MM.1S (cell line): ENCODE measurements at regions not wholly inside any gene's neighbourhood (a gene's known extent, or its start where the extent isn't known, plus 50 kb on each side); places are given as distances from the start of the nearest gene placed in this dataset.

ENCODE experiments used
- EZH2 ChIP-seq: fragments of 300-600 bp; sonication (generic); optimal IDR thresholded peaks from 2 replicates; pipeline ENCODE3; 2017; ENCODE audit warnings: low read depth, mild to moderate bottlenecking, antibody characterized with exemption, low read length, mixed read lengths
- EZH2phosphoT487 ChIP-seq: fragments of 300-600 bp; sonication (generic); IDR thresholded peaks from 2 replicates; pipeline ENCODE4 v1.6.1; 2018; ENCODE audit warnings: antibody characterized with exemption, low read length
- TF ChIP-seq, protein P1 (sequence below): fragments of 300-600 bp; sonication (generic); IDR thresholded peaks from 2 replicates; pipeline ENCODE4 v1.5.1; 2016; ENCODE audit warnings: antibody characterized with exemption, low read length, mixed read lengths

DNA sequence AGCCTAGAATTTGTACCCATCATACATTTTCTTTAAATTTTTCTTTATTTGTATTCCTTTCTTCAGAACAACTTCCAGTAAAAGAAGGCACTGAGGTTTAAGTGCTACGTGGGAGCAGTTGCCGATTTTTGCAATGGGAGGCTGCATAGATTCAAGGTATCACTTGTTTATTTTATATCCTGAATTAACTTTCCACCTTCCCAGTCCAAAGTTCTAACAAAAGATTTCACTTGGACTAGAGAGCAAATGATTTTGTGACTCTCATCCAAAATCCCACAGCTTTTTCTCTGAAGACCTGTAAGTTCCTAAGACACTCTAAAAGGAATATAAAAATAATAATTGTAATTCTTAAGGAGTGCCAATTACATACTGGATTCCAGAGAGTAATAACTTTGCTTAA, 139.1 kb upstream of the SPRY4 start:
- TF ChIP-seq, protein P1, sequence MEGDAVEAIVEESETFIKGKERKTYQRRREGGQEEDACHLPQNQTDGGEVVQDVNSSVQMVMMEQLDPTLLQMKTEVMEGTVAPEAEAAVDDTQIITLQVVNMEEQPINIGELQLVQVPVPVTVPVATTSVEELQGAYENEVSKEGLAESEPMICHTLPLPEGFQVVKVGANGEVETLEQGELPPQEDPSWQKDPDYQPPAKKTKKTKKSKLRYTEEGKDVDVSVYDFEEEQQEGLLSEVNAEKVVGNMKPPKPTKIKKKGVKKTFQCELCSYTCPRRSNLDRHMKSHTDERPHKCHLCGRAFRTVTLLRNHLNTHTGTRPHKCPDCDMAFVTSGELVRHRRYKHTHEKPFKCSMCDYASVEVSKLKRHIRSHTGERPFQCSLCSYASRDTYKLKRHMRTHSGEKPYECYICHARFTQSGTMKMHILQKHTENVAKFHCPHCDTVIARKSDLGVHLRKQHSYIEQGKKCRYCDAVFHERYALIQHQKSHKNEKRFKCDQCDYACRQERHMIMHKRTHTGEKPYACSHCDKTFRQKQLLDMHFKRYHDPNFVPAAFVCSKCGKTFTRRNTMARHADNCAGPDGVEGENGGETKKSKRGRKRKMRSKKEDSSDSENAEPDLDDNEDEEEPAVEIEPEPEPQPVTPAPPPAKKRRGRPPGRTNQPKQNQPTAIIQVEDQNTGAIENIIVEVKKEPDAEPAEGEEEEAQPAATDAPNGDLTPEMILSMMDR: no peak
- TF ChIP-seq EZH2 (no peak), EZH2phosphoT487 (no peak)
